Cardiac fibroblast (primary cell): ENCODE measurements at regions not wholly inside any gene's neighbourhood (a gene's known extent, or its start where the extent isn't known, plus 50 kb on each side); places are given as distances from the start of the nearest gene placed in this dataset.

Source experiments
- DNase-seq, 2 donors: peaks; one replicate each; pipeline versions ENCODE4 v3.0.0 to v3.0.0-alpha.2; 2010; ENCODE audit warnings: low read depth in 2 of 2
- H3K4me3 ChIP-seq, 2 donors: replicated peaks in 1 of 2; 1 replicate in 1 of 2; 2 replicates in 1 of 2; pipeline ENCODE4 v1.5.1; 2011; ENCODE audit warnings: low read depth in 2 of 2, low read length in 2 of 2, mild to moderate bottlenecking in 2 of 2, moderate library complexity in 1 of 2
- CTCF ChIP-seq: IDR thresholded peaks from one replicate; pipeline ENCODE4 v1.5.1; 2011; ENCODE audit warnings: low read depth, mild to moderate bottlenecking, low read length, inconsistent platforms

GRCh38 chr5:166046956-166047355 lies 2244.5 kb upstream of the WWC1 start:
- H3K4me3 ChIP-seq = no peak overlapping the region
- no peak for DNase-seq
- no peak for TF ChIP-seq CTCF

GRCh38 chr5:166050531-166050930 lies 2240.9 kb upstream of the WWC1 start:
- TF ChIP-seq CTCF = no peak
- DNase-seq = no peak
- no peak overlapping the region for H3K4me3 ChIP-seq

GRCh38 chr5:166058660-166059059 lies 2232.8 kb upstream of the WWC1 start:
- no peak overlapping the region for H3K4me3 ChIP-seq
- no peak for TF ChIP-seq CTCF
- no peak for DNase-seq

GRCh38 chr5:166062094-166062493 lies 2229.4 kb upstream of the WWC1 start:
- DNase-seq = no peak
- no peak overlapping the region for H3K4me3 ChIP-seq
- TF ChIP-seq CTCF = no peak

GRCh38 chr5:166062719-166063118 lies 2228.7 kb upstream of the WWC1 start:
- no peak for DNase-seq
- no peak overlapping the region for H3K4me3 ChIP-seq
- no peak for TF ChIP-seq CTCF

- no peak overlapping the region for H3K4me3 ChIP-seq
- DNase-seq = no peak
- TF ChIP-seq CTCF = no peak
Observed at GRCh38 chr5:166063261-166063660, 2228.2 kb upstream of the WWC1 start.

GRCh38 chr5:166068547-166069335 lies 2222.7 kb upstream of the WWC1 start:
- no peak for TF ChIP-seq CTCF
- no peak for DNase-seq
- H3K4me3 ChIP-seq = no peak overlapping the region
